PFSK-1 (cell line): ENCODE measurements at regions not wholly inside any gene's neighbourhood (a gene's known extent, or its start where the extent isn't known, plus 50 kb on each side); places are given as distances from the start of the nearest gene placed in this dataset.

Experiments used
- FOXP2 ChIP-seq: optimal IDR thresholded peaks from 2 replicates; pipeline ENCODE3; 2011; ENCODE audit warnings: borderline replicate concordance, control low read depth, inconsistent platforms; ENCODE audit not compliant: insufficient read depth; ENCODE audit errors: extremely low read length, extremely low read depth
- POLR2AphosphoS5 ChIP-seq: IDR thresholded peaks from 2 replicates; pipeline ENCODE4 v1.6.1; 2012; ENCODE audit warnings: low read depth, mild to moderate bottlenecking, control low read depth, low read length, moderate library complexity
- REST ChIP-seq, 2 experiments: IDR thresholded peaks; 2 replicates each; pipeline versions ENCODE4 v1.6.1 to v1.8.0; 2011 to 2012; ENCODE audit warnings: low read depth in 2 of 2, low read length in 2 of 2, control low read depth in 1 of 2, inconsistent platforms in 1 of 2, mild to moderate bottlenecking in 1 of 2, moderate library complexity in 1 of 2; ENCODE audit not compliant: insufficient read depth in 1 of 2
- SIN3A ChIP-seq: IDR thresholded peaks from 2 replicates; pipeline ENCODE4 v1.6.1; 2012; ENCODE audit warnings: mild to moderate bottlenecking, low read length, moderate library complexity, borderline replicate concordance; ENCODE audit not compliant: insufficient read depth
- TAF1 ChIP-seq: IDR thresholded peaks from 2 replicates; pipeline ENCODE4 v1.6.1; 2012; ENCODE audit warnings: low read length, control low read depth, borderline replicate concordance; ENCODE audit not compliant: insufficient read depth

DNA sequence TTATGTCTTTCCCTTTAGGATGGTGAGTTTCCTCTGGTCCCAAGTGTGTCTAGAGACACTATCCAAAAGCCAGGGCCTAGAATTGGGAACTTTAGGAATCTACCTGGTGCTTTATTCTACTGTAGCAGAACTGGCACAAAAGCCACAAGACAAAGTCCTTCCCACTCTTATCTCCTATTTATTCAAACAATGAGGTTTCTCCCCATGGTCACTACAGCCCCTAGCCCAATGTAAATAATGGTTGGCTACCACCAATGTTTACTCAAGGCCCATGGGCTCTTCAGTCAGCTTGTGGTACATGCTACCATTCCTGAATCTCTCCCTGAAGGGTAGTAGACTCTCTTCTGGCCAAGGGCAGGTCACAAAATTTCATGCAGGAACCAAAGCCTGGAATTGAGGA is 789.4 kb upstream of the KIF2B start:
- TF ChIP-seq REST (IDR thresholded peaks at IDR 0.05; ENCODE audit: insufficient read depth in 1 of 2, low read depth in 2 of 2, low read length in 2 of 2): no peak
- TF ChIP-seq SIN3A: no peak
- no peak for TF ChIP-seq FOXP2
- no peak for TF ChIP-seq POLR2AphosphoS5
- no peak for TF ChIP-seq TAF1

DNA sequence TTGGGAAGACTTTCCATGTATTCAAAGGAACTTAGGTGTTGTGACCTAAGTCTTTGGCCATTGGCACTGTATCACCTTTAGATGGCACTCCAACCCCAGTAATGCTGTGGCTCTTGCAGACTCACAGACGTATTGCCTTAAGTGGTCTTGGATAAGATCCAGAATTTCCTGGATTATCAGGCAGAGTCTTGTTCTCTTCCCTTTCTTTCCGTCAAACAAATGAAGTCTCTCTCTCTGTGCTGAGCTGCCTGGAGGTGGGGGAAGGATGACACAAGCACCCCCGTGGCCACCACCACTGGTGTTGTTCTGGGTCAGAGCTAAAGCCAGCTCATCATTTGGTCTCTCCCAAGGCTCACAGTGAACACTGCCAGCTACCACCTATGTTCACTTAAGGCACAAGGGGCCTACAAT is 789.9 kb upstream of the KIF2B start:
- TF ChIP-seq POLR2AphosphoS5: no peak
- no peak for TF ChIP-seq SIN3A
- no peak for TF ChIP-seq REST (IDR thresholded peaks at IDR 0.05; ENCODE audit: insufficient read depth in 1 of 2, low read depth in 2 of 2, low read length in 2 of 2)
- TF ChIP-seq TAF1: no peak
- TF ChIP-seq FOXP2: no peak

- TF ChIP-seq FOXP2: no peak
- TF ChIP-seq TAF1: no peak
- TF ChIP-seq POLR2AphosphoS5: no peak
- TF ChIP-seq SIN3A: no peak
- no peak for TF ChIP-seq REST (IDR thresholded peaks at IDR 0.05; ENCODE audit: insufficient read depth in 1 of 2, low read depth in 2 of 2, low read length in 2 of 2)
Observed at GRCh38 chr17:53017227-53017626, 805.5 kb upstream of the KIF2B start.

- TF ChIP-seq TAF1 (no peak), FOXP2 (no peak), SIN3A (no peak), POLR2AphosphoS5 (no peak), REST (IDR thresholded peaks at IDR 0.05; ENCODE audit: insufficient read depth in 1 of 2, low read depth in 2 of 2, low read length in 2 of 2) (no peak)
Observed at GRCh38 chr17:53016085-53016484, 806.6 kb upstream of the KIF2B start.

DNA sequence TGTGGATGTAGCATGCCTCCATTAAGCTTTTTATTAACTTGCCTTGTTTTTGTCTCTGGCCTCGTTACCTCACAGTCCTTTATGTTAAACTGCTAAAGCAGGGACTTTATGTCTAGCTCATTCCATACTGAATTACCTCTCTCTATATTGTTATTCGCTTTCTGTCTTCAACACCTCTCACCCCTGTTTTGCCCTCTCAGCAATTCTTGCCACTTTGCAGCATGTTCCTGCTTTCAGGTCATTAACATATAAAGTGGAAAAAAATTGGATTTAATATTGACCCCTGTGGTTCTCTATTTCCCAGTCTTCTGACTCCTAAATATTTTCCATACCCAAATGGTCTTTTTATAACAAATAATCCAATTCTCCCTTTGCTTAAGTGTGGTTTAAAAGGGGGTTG is 810.4 kb upstream of the KIF2B start:
- no peak for TF ChIP-seq SIN3A
- TF ChIP-seq POLR2AphosphoS5: no peak
- TF ChIP-seq TAF1: no peak
- no peak for TF ChIP-seq FOXP2
- TF ChIP-seq REST (IDR thresholded peaks at IDR 0.05; ENCODE audit: insufficient read depth in 1 of 2, low read depth in 2 of 2, low read length in 2 of 2): no peak
